Keratinocyte (primary cell): ENCODE measurements at regions not wholly inside any gene's neighbourhood (a gene's known extent, or its start where the extent isn't known, plus 50 kb on each side); places are given as distances from the start of the nearest gene placed in this dataset.

Experiments
- DNase-seq: peaks from one replicate; pipeline ENCODE4 v3.0.0-alpha.2; 2011; ENCODE audit warnings: low read depth, missing footprints, low spot score
- FAIRE-seq: peaks from 2 replicates; lab custom pipeline; 2011; peaks lifted over from hg19 to GRCh38; lab: Jason Lieb, UNC
- H2AFZ ChIP-seq: 2 replicates; pipeline ENCODE4 v1.6.0; 2012; ENCODE audit warnings: low read length, control low read depth, inconsistent platforms; ENCODE audit not compliant: control insufficient read depth
- H3K27ac ChIP-seq: 2 replicates; pipeline ENCODE4 v1.5.1; 2011; ENCODE audit warnings: low read length; ENCODE audit not compliant: control insufficient read depth, insufficient read depth
- H3K27me3 ChIP-seq: 3 replicates; pipeline ENCODE4 v1.6.0; 2011; ENCODE audit warnings: low read length; ENCODE audit not compliant: control insufficient read depth, insufficient read depth; ENCODE audit errors: extremely low read depth
- H3K36me3 ChIP-seq, 2 experiments: 2 replicates in 1 of 2; 3 replicates in 1 of 2; pipeline ENCODE4 v1.5.1; 2011; ENCODE audit warnings: low read length in 2 of 2, mild to moderate bottlenecking in 1 of 2; ENCODE audit not compliant: control insufficient read depth in 2 of 2, insufficient read depth in 2 of 2; ENCODE audit errors: extremely low read depth in 1 of 2
- H3K4me1 ChIP-seq: 3 replicates; pipeline ENCODE4 v1.5.1; 2011; ENCODE audit warnings: low read length; ENCODE audit not compliant: control insufficient read depth, insufficient read depth; ENCODE audit errors: extremely low read depth
- H3K4me2 ChIP-seq: 3 replicates; pipeline ENCODE4 v1.6.0; 2011; ENCODE audit warnings: low read depth, low read length; ENCODE audit not compliant: control insufficient read depth, insufficient read depth; ENCODE audit errors: extremely low read depth
- H3K4me3 ChIP-seq, 3 experiments: fragments of 200-600 bp in 1 of 3; sonication (generic) in 1 of 3; 2 replicates in 2 of 3; 3 replicates in 1 of 3; pipeline ENCODE4 v1.5.1; 2011 to 2016; ENCODE audit warnings: low read length in 3 of 3, mild to moderate bottlenecking in 3 of 3, control low read depth in 2 of 3, inconsistent platforms in 1 of 3, low read depth in 1 of 3, mixed read lengths in 1 of 3, mixed run types in 1 of 3, moderate library complexity in 1 of 3; ENCODE audit not compliant: control insufficient read depth in 2 of 3, insufficient read depth in 2 of 3; ENCODE audit errors: extremely low read depth in 1 of 3
- H3K79me2 ChIP-seq: 2 replicates; pipeline ENCODE4 v1.6.0; 2012; ENCODE audit warnings: low read length; ENCODE audit not compliant: control insufficient read depth, insufficient read depth
- H3K9ac ChIP-seq: 3 replicates; pipeline ENCODE4 v1.6.0; 2011; ENCODE audit warnings: low read length; ENCODE audit not compliant: control insufficient read depth, insufficient read depth; ENCODE audit errors: extremely low read depth
- H3K9me1 ChIP-seq: 3 replicates; pipeline ENCODE4 v1.6.0; 2011; ENCODE audit warnings: low read length; ENCODE audit not compliant: control insufficient read depth, insufficient read depth; ENCODE audit errors: extremely low read depth
- H3K9me3 ChIP-seq: 2 replicates; pipeline ENCODE4 v1.5.1; 2012; ENCODE audit warnings: low read depth, low read length; ENCODE audit not compliant: control insufficient read depth
- H4K20me1 ChIP-seq: 3 replicates; pipeline ENCODE4 v1.6.0; 2011; ENCODE audit warnings: low read length; ENCODE audit not compliant: control insufficient read depth, insufficient read depth; ENCODE audit errors: extremely low read depth
- CTCF ChIP-seq, 3 experiments: IDR thresholded peaks in 1 of 3; conservative IDR thresholded peaks in 1 of 3; optimal IDR thresholded peaks in 1 of 3; 2 replicates in 2 of 3; 3 replicates in 1 of 3; pipeline versions ENCODE3 to v1.5.1; 2011; ENCODE audit warnings: low read length in 3 of 3, mild to moderate bottlenecking in 3 of 3, moderate library complexity in 2 of 3, control low read depth in 1 of 3, inconsistent platforms in 1 of 3; ENCODE audit not compliant: insufficient read depth in 2 of 3; ENCODE audit errors: extremely low read depth in 1 of 3
- EZH2 ChIP-seq: IDR thresholded peaks from one replicate; pipeline ENCODE4 v1.6.1; 2012; ENCODE audit warnings: inconsistent platforms, mild to moderate bottlenecking, low read length, moderate library complexity
- dilution Hi-C: fragments of 300-500 bp; cut with MboI; formaldehyde crosslinking; loops from one replicate; pipeline ENCODE4 v1.7.0; 2020; ENCODE audit warnings: low sequenced_read_pairs; ENCODE audit not compliant: extremely low pct_ligation_motif_present

GRCh38 chr15:93213281-93213680 is 124.3 kb upstream of the RGMA start:
- DNase-seq: no peak
- no peaks in the 10 kb centered on the region for H3K79me2 ChIP-seq
- H3K9me1 ChIP-seq: no peaks in the 10 kb centered on the region
- TF ChIP-seq EZH2 (no peak), CTCF (optimal IDR thresholded peaks at IDR 0.05 in 1 of 3, IDR thresholded peaks at IDR 0.05 in 1 of 3, conservative IDR thresholded peaks at IDR 0.05 in 1 of 3; ENCODE audit: extremely low read depth in 1 of 3, insufficient read depth in 2 of 3, low read length in 3 of 3) (no peak)
- no peak overlapping the region for H2AFZ ChIP-seq
- H3K36me3 ChIP-seq: no peaks in the 10 kb centered on the region
- peaks cover 4% of the 10 kb centered on the region for H3K4me1 ChIP-seq
- dilution Hi-C loops: no loop called here
- no peaks in the 10 kb centered on the region for H4K20me1 ChIP-seq
- no peak for FAIRE-seq
- no peak overlapping the region for H3K9ac ChIP-seq
- H3K27ac ChIP-seq: no peak overlapping the region
- H3K4me3 ChIP-seq: no peak overlapping the region
- H3K27me3 ChIP-seq: no peaks in the 10 kb centered on the region
- no peaks in the 10 kb centered on the region for H3K9me3 ChIP-seq
- no peak overlapping the region for H3K4me2 ChIP-seq

GRCh38 chr15:93212578-93212977 is 123.6 kb upstream of the RGMA start:
- dilution Hi-C loops: no loop called here
- no peak overlapping the region for H3K4me2 ChIP-seq
- H2AFZ ChIP-seq: no peak overlapping the region
- no peaks in the 10 kb centered on the region for H3K79me2 ChIP-seq
- DNase-seq (no peak), FAIRE-seq (no peak)
- H3K36me3 ChIP-seq: no peaks in the 10 kb centered on the region
- no peaks in the 10 kb centered on the region for H3K9me1 ChIP-seq
- H3K27ac ChIP-seq: no peak overlapping the region
- no peak overlapping the region for H3K4me3 ChIP-seq
- TF ChIP-seq CTCF (optimal IDR thresholded peaks at IDR 0.05 in 1 of 3, IDR thresholded peaks at IDR 0.05 in 1 of 3, conservative IDR thresholded peaks at IDR 0.05 in 1 of 3; ENCODE audit: extremely low read depth in 1 of 3, insufficient read depth in 2 of 3, low read length in 3 of 3) (no peak), EZH2 (no peak)
- no peak overlapping the region for H3K9ac ChIP-seq
- no peaks in the 10 kb centered on the region for H3K27me3 ChIP-seq
- H4K20me1 ChIP-seq: no peaks in the 10 kb centered on the region
- peaks cover 4% of the 10 kb centered on the region for H3K4me1 ChIP-seq
- no peaks in the 10 kb centered on the region for H3K9me3 ChIP-seq
